Right atrium auricular region (tissue), 2 donors: ENCODE measurements at regions not wholly inside any gene's neighbourhood (a gene's known extent, or its start where the extent isn't known, plus 50 kb on each side); places are given as distances from the start of the nearest gene placed in this dataset.

Experiments
- DNase-seq: peaks from one replicate; pipeline ENCODE4 v3.0.0-alpha.2; 2019; ENCODE audit warnings: low spot score
- H3K27ac ChIP-seq, 2 donors: fragments of 200-600 bp; sonication (generic); 1 replicate in 1 of 2; 2 replicates in 1 of 2; pipeline ENCODE4 v1.5.1; 2016 to 2019
- H3K27me3 ChIP-seq, 2 donors: fragments of 200-600 bp; sonication (generic); one replicate each; pipeline versions ENCODE4 v1.5.1 to v1.6.0; 2017 to 2019
- H3K36me3 ChIP-seq: fragments of 200-600 bp; sonication (generic); one replicate; pipeline ENCODE4 v1.5.1; 2016
- H3K4me1 ChIP-seq, 2 donors: fragments of 200-600 bp; sonication (generic); one replicate each; pipeline versions ENCODE4 v1.5.1 to v1.6.0; 2017 to 2019
- H3K4me3 ChIP-seq, 2 donors: fragments of 200-600 bp; sonication (generic); 1 replicate in 1 of 2; 2 replicates in 1 of 2; pipeline ENCODE4 v1.5.1; 2017 to 2019; ENCODE audit warnings: mild to moderate bottlenecking in 1 of 2, moderate library complexity in 1 of 2
- H3K9me3 ChIP-seq, 2 donors: fragments of 200-600 bp; sonication (generic); one replicate each; pipeline ENCODE4 v1.5.1; 2019
- CTCF ChIP-seq, 2 donors: fragments of 200-600 bp; sonication (generic); IDR thresholded peaks; one replicate each; pipeline ENCODE4 v1.5.1; 2019; ENCODE audit warnings: antibody characterized with exemption in 2 of 2

GRCh38 chr19:30090476-30090875 is 148.4 kb downstream of the URI1 start:
- no peak for TF ChIP-seq CTCF (IDR thresholded peaks at IDR 0.05)
- Histone ChIP-seq H3K9me3 (no peaks in the 10 kb centered on the region), H3K27me3 (no peaks in the 10 kb centered on the region), H3K4me1 (no peaks in the 10 kb centered on the region), H3K27ac (no peak overlapping the region), H3K4me3 (no peak overlapping the region), H3K36me3 (no peaks in the 10 kb centered on the region)
- no peak for DNase-seq

GRCh38 chr19:30090963-30091362 is 148.9 kb downstream of the URI1 start:
- no peak for DNase-seq
- H3K4me3 ChIP-seq, result no peak overlapping the region
- no peak for TF ChIP-seq CTCF (IDR thresholded peaks at IDR 0.05)
- no peaks in the 10 kb centered on the region for H3K9me3 ChIP-seq
- H3K27me3 ChIP-seq, result no peaks in the 10 kb centered on the region
- no peak overlapping the region for H3K27ac ChIP-seq
- no peaks in the 10 kb centered on the region for H3K4me1 ChIP-seq
- no peaks in the 10 kb centered on the region for H3K36me3 ChIP-seq

- no peaks in the 10 kb centered on the region for H3K27me3 ChIP-seq
- no peak for DNase-seq
- no peaks in the 10 kb centered on the region for H3K4me1 ChIP-seq
- no peaks in the 10 kb centered on the region for H3K36me3 ChIP-seq
- no peak overlapping the region for H3K4me3 ChIP-seq
- no peak overlapping the region for H3K27ac ChIP-seq
- no peak for TF ChIP-seq CTCF (IDR thresholded peaks at IDR 0.05)
- no peaks in the 10 kb centered on the region for H3K9me3 ChIP-seq
Observed at GRCh38 chr19:30091456-30091855, 149.4 kb downstream of the URI1 start.

GRCh38 chr19:30091856-30092255 is 149.8 kb downstream of the URI1 start:
- Histone ChIP-seq H3K4me3 (no peak overlapping the region), H3K27me3 (no peaks in the 10 kb centered on the region), H3K4me1 (no peaks in the 10 kb centered on the region), H3K27ac (no peak overlapping the region), H3K36me3 (no peaks in the 10 kb centered on the region), H3K9me3 (no peaks in the 10 kb centered on the region)
- no peak for TF ChIP-seq CTCF (IDR thresholded peaks at IDR 0.05)
- no peak for DNase-seq

GRCh38 chr19:30092721-30093569 is 150.9 kb downstream of the URI1 start:
- H3K9me3 ChIP-seq, result no peaks in the 10 kb centered on the region
- no peak for TF ChIP-seq CTCF (IDR thresholded peaks at IDR 0.05)
- no peak for DNase-seq
- no peaks in the 10 kb centered on the region for H3K4me1 ChIP-seq
- H3K36me3 ChIP-seq, result no peaks in the 10 kb centered on the region
- H3K4me3 ChIP-seq, result no peak overlapping the region
- H3K27ac ChIP-seq, result no peak overlapping the region
- no peaks in the 10 kb centered on the region for H3K27me3 ChIP-seq
